CD4-positive, alpha-beta memory T cell (primary cell): ENCODE measurements at regions not wholly inside any gene's neighbourhood (a gene's known extent, or its start where the extent isn't known, plus 50 kb on each side); places are given as distances from the start of the nearest gene placed in this dataset.
"Not testable (repeated sequence)": the region's sequence is repeated elsewhere in the genome, so short reads cannot be mapped to it uniquely, and the experiment has no call there.

Source experiments
- CTCF ChIA-PET: fragments of 350-600 bp; sonication (Branson Sonifier 250); formaldehyde crosslinking; loops from one replicate; lab custom pipeline; 2021; ENCODE audit warnings: inconsistent platforms; ENCODE audit not compliant: partially characterized antibody; lab: Charles Lee
- POLR2A ChIA-PET: fragments of 350-600 bp; sonication (Branson Sonifier 250); formaldehyde crosslinking; loops from one replicate; lab custom pipeline; 2021; ENCODE audit not compliant: partially characterized antibody; lab: Charles Lee
- DNase-seq, 5 donors: peaks; one replicate each; pipeline versions ENCODE4 v3.0.0 to v3.0.0-alpha.2; 2020 to 2022; ENCODE audit warnings: mixed read lengths in 1 of 5
- H3K27ac ChIP-seq: one replicate; pipeline ENCODE4 v1.7.0; 2013; ENCODE audit warnings: low read depth, low read length
- H3K27me3 ChIP-seq: 2 replicates; pipeline ENCODE4 v1.7.0; 2013; ENCODE audit warnings: mild to moderate bottlenecking, low read length, moderate library complexity; ENCODE audit not compliant: insufficient read depth
- H3K36me3 ChIP-seq: 2 replicates; pipeline ENCODE4 v1.7.0; 2013; ENCODE audit warnings: mild to moderate bottlenecking, low read length, moderate library complexity; ENCODE audit not compliant: insufficient read depth
- H3K4me1 ChIP-seq: 2 replicates; pipeline ENCODE4 v1.7.0; 2013; ENCODE audit warnings: mild to moderate bottlenecking, low read length, moderate library complexity; ENCODE audit not compliant: insufficient read depth
- H3K4me3 ChIP-seq, 2 donors: one replicate each; pipeline ENCODE4 v1.7.0; 2013; ENCODE audit warnings: low read length in 2 of 2, mild to moderate bottlenecking in 1 of 2
- H3K9me3 ChIP-seq, 2 donors: one replicate each; pipeline ENCODE4 v1.7.0; 2013; ENCODE audit warnings: low read length in 2 of 2, control low read depth in 1 of 2; ENCODE audit not compliant: control insufficient read depth in 1 of 2
- H3K27ac Mint-ChIP-seq, 7 donors: one replicate each; pipeline ENCODE4 v1.8.0; 2020 to 2021; ENCODE audit warnings: mixed read lengths in 7 of 7, mild to moderate bottlenecking in 6 of 7, inconsistent platforms in 3 of 7, moderate library complexity in 3 of 7
- H3K27me3 Mint-ChIP-seq, 2 donors: one replicate each; pipeline ENCODE4 v1.8.0; 2020 to 2021; ENCODE audit warnings: mixed read lengths in 2 of 2
- H3K36me3 Mint-ChIP-seq, 2 donors: one replicate each; pipeline ENCODE4 v1.8.0; 2020 to 2021; ENCODE audit warnings: mixed read lengths in 2 of 2, inconsistent platforms in 1 of 2, mild to moderate bottlenecking in 1 of 2
- H3K4me1 Mint-ChIP-seq, 4 donors: one replicate each; pipeline ENCODE4 v1.8.0; 2020 to 2021; ENCODE audit warnings: mixed read lengths in 4 of 4, mild to moderate bottlenecking in 1 of 4
- H3K4me3 Mint-ChIP-seq, 8 donors: one replicate each; pipeline ENCODE4 v1.8.0; 2020 to 2021; ENCODE audit warnings: mixed read lengths in 8 of 8, mild to moderate bottlenecking in 7 of 8, moderate library complexity in 6 of 8, inconsistent platforms in 3 of 8
- H3K9me3 Mint-ChIP-seq, 8 donors: one replicate each; pipeline ENCODE4 v1.8.0; 2020 to 2021; ENCODE audit warnings: mixed read lengths in 8 of 8, mild to moderate bottlenecking in 5 of 8, inconsistent platforms in 3 of 8, moderate library complexity in 1 of 8
- intact Hi-C: fragments of 100-400 bp; cut with micrococcal nuclease; formaldehyde crosslinking; loops from one replicate; pipeline ENCODE4 v1.15.1; 2023

GRCh38 chr2:91422102-91422501 is 2730.6 kb downstream of the RPIA start:
- CTCF ChIA-PET: not testable (repeated sequence)

DNA sequence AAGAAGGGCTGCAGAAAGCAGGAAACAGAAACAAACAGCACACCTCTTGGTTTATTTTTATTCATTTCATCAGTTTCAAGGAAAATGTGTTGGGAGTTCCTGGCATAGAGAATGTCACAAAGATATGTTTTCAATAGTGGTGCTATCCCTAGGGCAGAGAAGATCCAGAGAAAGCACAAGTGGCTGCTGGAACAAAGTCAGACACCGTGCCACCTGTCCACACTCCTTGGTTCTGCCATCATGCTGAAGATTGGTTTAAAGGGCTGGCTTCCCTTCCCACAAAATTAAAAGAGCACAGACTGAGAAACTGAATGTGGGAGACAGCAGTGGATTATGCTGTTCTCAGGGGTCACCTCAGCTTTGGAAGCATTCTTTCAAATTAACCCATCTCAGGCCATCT is 2735.7 kb downstream of the RPIA start:
- H3K27me3 ChIP-seq, H3K27me3 Mint-ChIP-seq, H3K4me3 ChIP-seq, H3K4me1 Mint-ChIP-seq, H3K4me3 Mint-ChIP-seq, intact Hi-C loops, H3K27ac ChIP-seq, POLR2A ChIA-PET, H3K36me3 ChIP-seq, CTCF ChIA-PET, H3K27ac Mint-ChIP-seq, H3K4me1 ChIP-seq, H3K9me3 ChIP-seq: not testable (repeated sequence)
- Mint-ChIP-seq H3K36me3 (peaks cover 3 to 12% of the 10 kb centered on the region in 2 donors), H3K9me3 (peaks cover 5 to 20% (median 16%) of the 10 kb centered on the region in 8 donors)
- DNase-seq: peak in 1 of 5 donors; percentile 34

More at GRCh38 chr2:91422102-91422501, 2730.6 kb downstream of the RPIA start:
- H3K4me1 Mint-ChIP-seq, H3K36me3 ChIP-seq, H3K27me3 Mint-ChIP-seq, H3K27me3 ChIP-seq, H3K27ac Mint-ChIP-seq, H3K4me1 ChIP-seq, DNase-seq, H3K27ac ChIP-seq, H3K4me3 ChIP-seq, intact Hi-C loops, POLR2A ChIA-PET, H3K9me3 ChIP-seq: not testable (repeated sequence)
- Mint-ChIP-seq H3K36me3 (peaks cover 6 to 23% of the 10 kb centered on the region in 2 donors), H3K9me3 (peaks cover 8 to 38% (median 31%) of the 10 kb centered on the region in 8 donors), H3K4me3 (peak overlapping the region in 1 of 8 donors; percentile 1)

DNA sequence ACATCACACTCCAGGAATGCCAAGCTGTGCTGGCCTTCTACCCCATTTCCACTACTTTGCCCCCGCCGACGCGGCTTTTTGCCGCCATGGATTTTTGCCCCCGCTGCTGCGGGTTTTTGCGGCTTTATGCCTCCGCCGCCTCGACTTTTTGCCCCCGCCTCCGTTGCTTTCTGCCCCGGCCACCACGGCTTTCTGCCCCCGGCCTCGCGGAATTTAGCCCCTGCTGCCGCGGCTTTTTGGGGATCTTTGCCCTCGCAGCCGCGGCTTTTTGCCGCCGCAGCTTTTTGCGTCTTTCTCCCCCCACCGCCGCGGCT is 2750.4 kb downstream of the RPIA start:
- H3K4me3 ChIP-seq: not testable (repeated sequence)
- H3K9me3 Mint-ChIP-seq: peaks cover 0 to 13% (median 8%) of the 10 kb centered on the region in 8 donors
- peak overlapping the region in 3 of 8 donors; percentile 7 to 50 (median 39) for H3K4me3 Mint-ChIP-seq

GRCh38 chr2:91442246-91442905 is 2750.9 kb downstream of the RPIA start:
- peaks cover 10 to 13% of the 10 kb centered on the region in 2 donors for H3K27me3 Mint-ChIP-seq
- no peaks in the 10 kb centered on the region for H3K4me1 ChIP-seq
- H3K9me3 ChIP-seq: no peaks in the 10 kb centered on the region
- ChIA-PET CTCF (no interaction called here), POLR2A (no interaction called here)
- no peak overlapping the region for H3K27ac ChIP-seq
- H3K9me3 Mint-ChIP-seq: peaks cover 0 to 13% (median 8%) of the 10 kb centered on the region in 8 donors
- H3K27ac Mint-ChIP-seq: no peak overlapping the region
- no peaks in the 10 kb centered on the region for H3K36me3 ChIP-seq
- peak in 4 of 5 donors; percentile 6 to 21 (median 15) for DNase-seq
- H3K4me3 ChIP-seq: no peak overlapping the region
- H3K4me1 Mint-ChIP-seq: peaks cover 0 to 10% (median 1%) of the 10 kb centered on the region in 4 donors
- H3K27me3 ChIP-seq: peaks cover 4% of the 10 kb centered on the region
- intact Hi-C loops: no loop called here
- peak overlapping the region in 4 of 8 donors; percentile 7 to 52 (median 44) for H3K4me3 Mint-ChIP-seq
- H3K36me3 Mint-ChIP-seq: peaks cover 0 to 6% of the 10 kb centered on the region in 2 donors

More for the DNA sequence above, 2750.4 kb downstream of the RPIA start:
- intact Hi-C loops, POLR2A ChIA-PET, H3K9me3 ChIP-seq, H3K27me3 ChIP-seq, H3K4me1 ChIP-seq, H3K27ac Mint-ChIP-seq, CTCF ChIA-PET, H3K27ac ChIP-seq, H3K4me1 Mint-ChIP-seq, H3K36me3 ChIP-seq, H3K36me3 Mint-ChIP-seq: not testable (repeated sequence)
- peaks cover 12 to 13% of the 10 kb centered on the region in 2 donors for H3K27me3 Mint-ChIP-seq
- DNase-seq: peak in 1 of 5 donors; percentile 4

DNA sequence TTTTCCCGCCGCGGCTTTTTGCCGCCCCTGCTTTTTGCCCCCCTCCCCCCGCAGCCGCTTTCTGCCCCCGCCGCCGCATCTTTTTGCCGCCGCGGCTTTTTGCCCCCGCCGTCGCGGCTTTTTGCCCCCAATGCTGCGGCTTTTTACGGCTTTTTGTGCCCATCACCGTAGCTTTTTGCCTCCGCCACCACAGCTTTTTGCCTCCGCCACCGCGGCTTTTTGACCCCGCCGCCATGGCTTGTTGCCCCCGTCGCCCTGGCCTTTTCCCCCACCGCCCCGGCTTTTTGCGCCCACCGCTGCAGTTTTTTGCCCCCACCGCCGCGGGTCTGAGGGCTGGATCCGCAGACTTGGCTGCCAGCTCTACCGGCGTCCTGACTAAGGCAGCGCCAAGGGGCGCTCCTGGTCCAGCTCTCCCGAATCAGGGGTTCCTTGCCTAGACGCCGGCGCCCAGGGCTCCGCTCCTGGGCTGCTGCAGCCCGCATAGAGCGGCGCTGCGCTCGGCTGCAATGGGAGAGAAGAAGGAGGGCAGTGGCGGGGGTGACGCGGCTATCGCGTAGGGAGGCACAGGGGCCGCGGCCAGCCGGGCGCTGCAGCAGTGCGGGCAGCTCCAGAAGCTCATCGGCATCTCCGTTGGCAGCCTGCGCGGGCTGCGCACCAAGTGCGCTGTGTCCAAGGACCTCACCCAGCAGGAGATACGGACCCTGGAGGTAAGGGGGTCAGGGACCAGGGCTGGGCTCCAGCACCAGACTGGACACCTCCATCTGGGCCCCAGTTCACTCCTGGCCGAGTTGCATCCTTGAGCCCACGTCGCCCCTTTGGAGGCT is 2751.6 kb downstream of the RPIA start:
- H3K4me1 ChIP-seq, H3K4me3 ChIP-seq, H3K9me3 ChIP-seq, CTCF ChIA-PET, POLR2A ChIA-PET, H3K36me3 ChIP-seq, H3K4me1 Mint-ChIP-seq, H3K27me3 ChIP-seq, intact Hi-C loops, H3K27ac ChIP-seq, H3K36me3 Mint-ChIP-seq: not testable (repeated sequence)
- peak in 2 of 5 donors; percentile 2 to 27 for DNase-seq
- Mint-ChIP-seq H3K27ac (peak overlapping the region in 1 of 7 donors; percentile 6), H3K4me3 (peak overlapping the region in 1 of 8 donors; percentile 52), H3K27me3 (peaks cover 10 to 13% of the 10 kb centered on the region in 2 donors), H3K9me3 (peaks cover 0 to 13% (median 8%) of the 10 kb centered on the region in 8 donors)

DNA sequence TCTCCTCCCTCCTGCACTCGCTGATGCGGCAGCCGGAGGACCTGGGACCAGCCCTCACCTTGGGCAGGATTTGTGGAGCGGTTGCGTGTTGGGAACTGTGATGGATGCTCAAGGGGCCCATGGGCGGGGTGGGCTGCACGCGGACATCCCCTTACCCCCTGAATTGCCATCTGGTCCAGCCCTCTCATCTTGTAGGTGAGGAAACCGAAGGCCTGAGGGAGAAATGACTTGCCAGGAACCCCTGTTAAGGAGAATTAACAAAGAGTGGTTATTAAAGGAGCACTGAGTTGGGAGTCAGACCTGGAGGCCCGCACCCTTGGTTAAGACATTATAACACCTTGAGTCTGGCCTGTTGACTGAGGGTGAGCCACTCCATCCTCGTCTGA is 2752.2 kb downstream of the RPIA start:
- H3K9me3 Mint-ChIP-seq: peaks cover 0 to 11% (median 8%) of the 10 kb centered on the region in 8 donors
- intact Hi-C loops, DNase-seq, H3K4me3 ChIP-seq, H3K4me1 ChIP-seq, POLR2A ChIA-PET, H3K27ac ChIP-seq, H3K36me3 Mint-ChIP-seq, H3K27me3 ChIP-seq, H3K27ac Mint-ChIP-seq, CTCF ChIA-PET, H3K9me3 ChIP-seq, H3K36me3 ChIP-seq, H3K4me1 Mint-ChIP-seq: not testable (repeated sequence)
- peaks cover 10 to 13% of the 10 kb centered on the region in 2 donors for H3K27me3 Mint-ChIP-seq
- H3K4me3 Mint-ChIP-seq: peak overlapping the region in 5 of 8 donors; percentile 20 to 60 (median 55)

- H3K4me3 ChIP-seq, intact Hi-C loops, POLR2A ChIA-PET, DNase-seq, H3K36me3 ChIP-seq, H3K27me3 ChIP-seq, H3K4me1 Mint-ChIP-seq, H3K9me3 ChIP-seq, H3K27ac Mint-ChIP-seq, CTCF ChIA-PET, H3K27ac ChIP-seq, H3K4me1 ChIP-seq, H3K4me3 Mint-ChIP-seq, H3K36me3 Mint-ChIP-seq: not testable (repeated sequence)
- peaks cover 10 to 13% of the 10 kb centered on the region in 2 donors for H3K27me3 Mint-ChIP-seq
- peaks cover 0 to 11% (median 8%) of the 10 kb centered on the region in 8 donors for H3K9me3 Mint-ChIP-seq
Measured at GRCh38 chr2:91445705-91446104, 2754.2 kb downstream of the RPIA start.
